Nucleus accumbens (tissue), 56 donors: ENCODE measurements at regions not wholly inside any gene's neighbourhood (a gene's known extent, or its start where the extent isn't known, plus 50 kb on each side); places are given as distances from the start of the nearest gene placed in this dataset.
A peak's percentile ranks its signal among the peaks of the same experiment; 100 is the strongest.
"Not testable (repeated sequence)": the region's sequence is repeated elsewhere in the genome, so short reads cannot be mapped to it uniquely, and the experiment has no call there.

Experiments used
- DNase-seq, 56 donors: peaks; one replicate each; lab custom pipeline; 2025; lab: John Stamatoyannopoulos, UW

DNA sequence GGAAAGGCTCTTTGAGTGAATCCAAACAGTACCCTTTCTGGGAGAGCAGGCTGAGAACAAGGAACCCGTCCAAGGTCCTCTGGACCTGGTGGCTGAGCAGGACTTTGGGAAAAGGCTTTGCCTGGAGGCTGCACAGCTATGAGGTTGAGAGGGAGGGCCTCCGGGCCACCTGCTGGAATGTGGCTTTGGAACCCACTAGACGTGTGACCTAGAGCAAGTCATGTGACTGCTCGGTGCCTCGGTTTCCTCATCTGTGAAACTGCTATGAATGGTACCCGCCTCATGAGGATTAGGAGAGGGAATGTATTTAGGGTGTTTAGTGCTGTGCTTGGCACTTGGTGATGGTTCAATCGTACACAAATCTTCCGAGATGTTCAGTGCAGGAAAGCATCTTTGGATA lies 50.4 kb downstream of the HAPSTR1 start:
- DNase-seq: no peak

DNA sequence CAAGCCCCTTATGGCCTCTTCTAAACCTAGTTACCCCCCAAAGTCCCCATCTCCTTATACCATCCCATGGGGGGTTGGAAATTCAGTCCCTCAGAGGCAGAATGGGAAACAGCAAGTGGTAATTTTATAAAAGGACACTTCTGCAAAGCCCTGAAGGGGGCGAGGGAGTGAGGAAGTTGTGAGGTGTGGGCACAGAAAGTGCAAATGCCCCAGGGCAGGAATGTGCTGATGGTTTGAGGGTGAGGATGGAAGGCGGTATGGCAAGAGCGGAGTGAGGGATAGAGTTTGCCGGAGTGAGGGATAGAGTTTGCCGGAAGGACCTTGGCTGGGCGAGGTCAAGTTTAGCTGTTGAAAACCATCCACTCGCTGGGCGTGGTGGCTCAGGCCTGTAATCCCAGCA lies 52.7 kb downstream of the HAPSTR1 start:
- no peak for DNase-seq

- DNase-seq: no peak
Measured at GRCh38 chr16:9148374-9149015, 57.1 kb downstream of the HAPSTR1 start.

GRCh38 chr16:9151074-9151473 lies 59.6 kb downstream of the HAPSTR1 start:
- no peak for DNase-seq

GRCh38 chr16:9151597-9151996 lies 60.2 kb downstream of the HAPSTR1 start:
- DNase-seq: no peak

DNA sequence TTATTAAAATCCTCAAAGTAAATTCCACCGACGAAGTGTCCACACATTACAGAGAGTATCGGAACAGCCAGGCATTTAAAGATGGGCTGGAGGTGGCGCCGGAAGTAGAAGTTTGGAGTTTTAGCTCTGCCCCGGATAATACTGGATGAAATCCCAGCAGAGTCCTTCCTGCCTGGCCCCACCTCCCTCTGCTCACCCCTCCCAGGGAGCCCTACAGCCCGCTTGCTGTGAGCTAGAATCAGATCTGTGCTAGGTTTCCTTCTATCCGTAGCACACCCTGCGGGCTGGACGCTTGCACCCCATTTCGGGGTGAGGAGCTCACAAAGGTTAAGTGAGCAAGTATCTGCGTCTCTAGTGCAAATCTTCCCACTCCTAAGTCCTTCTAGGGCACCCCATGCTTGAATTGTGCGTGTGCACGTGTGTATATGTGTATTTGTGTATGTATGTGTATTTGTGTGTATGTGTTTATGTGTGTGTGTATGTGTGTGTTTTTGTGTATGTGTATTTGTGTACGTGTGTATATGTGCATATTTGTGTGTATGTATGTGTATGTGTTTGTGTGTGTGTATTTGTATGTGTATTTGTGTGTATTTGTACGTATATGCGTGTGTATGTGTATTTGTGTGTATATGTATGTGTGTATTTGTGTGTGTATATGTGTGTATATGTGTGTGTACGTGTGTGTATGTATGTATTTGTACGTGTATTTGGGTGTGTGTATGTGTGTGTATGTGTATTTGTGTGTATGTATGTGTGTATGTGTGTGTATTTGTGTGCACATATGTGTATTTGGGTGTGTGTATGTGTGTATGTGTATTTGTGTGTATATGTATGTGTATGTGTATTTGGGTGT lies 61.4 kb downstream of the HAPSTR1 start:
- no peak for DNase-seq

DNA sequence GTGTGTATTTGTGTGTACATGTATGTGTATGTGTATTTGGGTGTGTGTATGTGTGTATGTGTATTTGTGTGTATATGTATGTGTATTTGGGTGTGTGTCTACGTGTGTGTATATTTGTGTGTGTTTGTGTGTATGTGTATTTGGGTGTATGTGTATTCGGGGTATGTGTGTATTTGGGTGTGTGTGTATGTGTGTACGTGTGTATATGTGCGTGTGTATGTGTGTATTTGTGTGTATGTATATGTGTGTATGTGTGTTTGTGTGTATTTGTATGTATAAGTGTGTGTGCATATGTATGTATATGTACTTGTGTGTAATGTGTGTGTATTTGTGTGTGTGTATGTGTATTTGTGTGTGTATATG lies 62.0 kb downstream of the HAPSTR1 start:
- DNase-seq: no peak

DNA sequence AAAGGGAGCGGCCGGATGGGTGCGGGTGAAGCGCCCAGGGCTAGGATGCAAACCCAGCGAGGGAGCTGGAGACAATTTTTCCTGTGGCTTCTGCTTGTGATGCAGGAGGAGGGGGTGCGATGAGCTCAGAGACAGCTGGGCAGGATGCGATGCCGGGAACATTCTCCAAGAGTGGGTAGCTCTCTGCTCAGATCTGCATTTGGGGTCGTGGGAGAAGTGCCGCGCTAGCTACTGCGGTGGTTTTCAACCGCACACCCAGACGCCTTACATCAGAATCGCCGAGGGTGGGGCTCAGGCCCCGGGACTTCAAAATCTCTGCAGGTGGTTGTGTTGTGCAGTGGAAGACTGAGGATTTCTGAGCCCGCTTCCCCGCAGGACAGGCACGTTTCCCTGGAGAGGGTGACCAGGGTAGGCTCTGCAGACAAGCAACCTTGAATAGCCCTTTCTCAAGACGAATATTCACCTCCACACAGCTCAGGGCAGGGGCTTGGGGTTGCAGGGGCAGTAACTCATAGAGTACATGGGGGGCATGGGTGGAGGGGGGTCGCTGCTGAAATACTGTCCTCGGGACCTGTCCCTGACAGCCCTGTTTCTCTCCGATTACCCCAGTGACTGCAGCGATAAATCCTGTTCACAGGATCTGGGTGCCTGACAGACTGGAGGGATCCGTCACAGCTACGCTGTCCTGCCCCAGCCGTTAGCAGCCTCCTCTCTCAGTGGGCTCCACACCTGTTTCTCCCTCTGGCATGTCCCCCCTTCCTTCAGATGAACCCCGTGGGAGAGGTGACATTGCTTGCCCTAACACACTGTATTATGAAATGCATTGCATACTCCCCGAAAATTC lies 63.3 kb downstream of the HAPSTR1 start:
- DNase-seq: no peak

DNA sequence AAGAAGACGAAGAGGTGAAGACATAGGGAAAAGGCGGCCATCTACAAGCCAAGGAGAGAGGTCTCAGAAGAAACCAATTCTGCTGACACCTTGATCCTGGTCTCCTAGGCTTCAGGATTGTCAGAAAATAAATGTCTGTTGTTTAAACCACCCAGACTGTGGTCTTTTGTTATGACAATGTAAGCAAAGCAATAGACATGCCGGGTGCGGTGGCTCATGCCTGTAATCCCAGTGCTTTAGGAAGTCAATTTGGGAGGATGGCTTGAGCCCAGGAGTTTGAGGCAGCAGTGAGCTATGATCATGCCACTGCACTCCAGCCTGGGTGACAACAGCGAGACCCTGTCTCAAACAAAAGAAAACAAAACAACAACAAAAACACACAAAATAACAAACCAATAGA lies 64.4 kb downstream of the HAPSTR1 start:
- DNase-seq: no peak

GRCh38 chr16:9159839-9160550 lies 68.6 kb downstream of the HAPSTR1 start:
- DNase-seq: peak in 53 of 56 donors; percentile 4 to 87 (median 57)

GRCh38 chr16:9160551-9160911 lies 69.1 kb downstream of the HAPSTR1 start:
- no peak for DNase-seq

GRCh38 chr16:9165681-9166080 lies 74.2 kb downstream of the HAPSTR1 start:
- DNase-seq: no peak

- not testable (repeated sequence) for DNase-seq
Measured at GRCh38 chr16:9166326-9166993, 75.0 kb downstream of the HAPSTR1 start.

DNA sequence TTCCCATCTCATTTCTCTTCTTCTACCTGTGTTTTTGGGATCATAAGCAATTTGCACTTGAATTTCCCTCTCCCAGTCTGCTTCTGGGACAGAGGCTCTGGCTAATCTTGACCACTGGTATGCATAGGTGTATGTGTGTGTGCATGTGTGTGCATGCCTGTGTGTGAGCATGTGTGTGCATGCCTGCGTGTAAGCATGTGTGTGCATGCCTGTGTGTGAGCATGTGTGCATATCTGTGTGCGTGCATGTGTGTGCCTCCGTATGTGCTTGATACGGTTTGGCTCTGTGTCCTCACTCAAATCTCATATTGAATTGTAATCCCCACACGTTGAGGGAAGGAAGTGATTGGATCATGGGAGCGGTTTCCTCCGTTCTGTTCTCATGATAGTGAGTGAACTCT lies 77.7 kb downstream of the HAPSTR1 start:
- no peak for DNase-seq

DNA sequence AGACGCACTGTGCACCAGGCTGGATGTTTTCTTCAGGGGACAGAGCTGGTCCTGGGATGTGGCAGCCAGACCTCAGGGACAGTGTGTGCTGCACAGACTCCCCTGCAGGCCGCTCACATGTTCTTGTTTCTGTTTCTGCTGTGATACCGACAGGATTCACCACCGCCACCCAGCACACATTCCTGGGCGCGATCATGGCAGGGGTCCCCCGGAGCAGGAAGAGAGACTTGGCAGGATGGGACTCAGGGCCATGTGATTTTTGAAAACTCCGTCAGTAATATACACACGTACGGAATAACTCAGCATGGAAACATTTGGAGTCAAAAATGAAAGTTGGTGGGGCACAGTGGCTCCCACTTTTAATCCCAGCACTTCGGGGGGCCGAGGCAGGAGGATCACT lies 79.0 kb downstream of the HAPSTR1 start:
- no peak for DNase-seq

DNA sequence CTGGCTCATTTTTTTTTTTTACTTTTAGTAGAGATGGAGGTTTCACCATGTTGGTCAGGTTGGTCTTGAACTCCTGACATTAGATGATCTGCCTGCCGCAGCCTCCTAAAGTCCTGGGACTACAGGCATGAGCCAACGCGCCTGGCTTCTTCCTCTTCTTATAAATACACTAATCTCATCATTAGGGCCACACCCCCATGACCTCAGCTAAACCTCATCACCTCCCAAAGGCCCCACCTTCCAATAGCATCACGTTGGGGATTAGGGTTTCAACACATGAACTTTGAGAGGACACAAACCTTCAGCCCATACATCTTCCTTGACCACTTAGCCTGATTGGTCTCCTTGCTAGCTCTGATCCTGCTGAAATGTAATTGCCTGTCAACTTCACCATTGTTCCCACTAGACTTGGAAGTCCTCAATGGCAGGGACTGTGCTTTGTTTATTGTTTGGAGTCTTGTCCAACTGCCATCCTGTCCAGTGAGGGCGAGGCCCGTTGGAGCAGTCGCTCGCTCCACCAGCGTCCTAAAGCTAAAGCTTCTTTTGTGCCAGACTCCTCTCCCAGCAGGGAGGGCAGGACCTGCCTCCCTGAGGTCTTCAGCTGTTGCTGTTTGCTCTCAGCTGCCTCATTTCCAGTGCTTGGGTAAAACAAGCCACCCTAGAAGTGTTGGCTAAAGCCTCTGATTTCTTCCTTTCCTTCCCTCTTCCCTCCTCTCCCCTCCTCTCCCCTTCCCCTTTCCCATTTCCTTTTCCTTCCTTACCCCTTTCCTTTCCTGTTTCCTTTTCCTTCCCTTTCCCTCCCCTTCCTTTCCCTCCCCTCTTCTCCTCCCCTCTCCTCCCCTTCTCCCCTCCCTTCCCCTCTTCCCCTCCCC lies 85.3 kb downstream of the HAPSTR1 start:
- peak in 55 of 56 donors; percentile 11 to 90 (median 70) for DNase-seq

- no peak for DNase-seq
Measured at GRCh38 chr16:9177861-9178260, 86.4 kb downstream of the HAPSTR1 start.

- DNase-seq: no peak
Measured at GRCh38 chr16:9183682-9184353, 92.4 kb downstream of the HAPSTR1 start.

- no peak for DNase-seq
Measured at GRCh38 chr16:9184354-9184690, 92.9 kb downstream of the HAPSTR1 start.
